ENCODE measurements at regions not wholly inside any gene's neighbourhood (a gene's known extent, or its start where the extent isn't known, plus 50 kb on each side); places are given as distances from the start of the nearest gene placed in this dataset.
"Not testable (repeated sequence)": the region's sequence is repeated elsewhere in the genome, so short reads cannot be mapped to it uniquely, and the experiment has no call there.

DNA sequence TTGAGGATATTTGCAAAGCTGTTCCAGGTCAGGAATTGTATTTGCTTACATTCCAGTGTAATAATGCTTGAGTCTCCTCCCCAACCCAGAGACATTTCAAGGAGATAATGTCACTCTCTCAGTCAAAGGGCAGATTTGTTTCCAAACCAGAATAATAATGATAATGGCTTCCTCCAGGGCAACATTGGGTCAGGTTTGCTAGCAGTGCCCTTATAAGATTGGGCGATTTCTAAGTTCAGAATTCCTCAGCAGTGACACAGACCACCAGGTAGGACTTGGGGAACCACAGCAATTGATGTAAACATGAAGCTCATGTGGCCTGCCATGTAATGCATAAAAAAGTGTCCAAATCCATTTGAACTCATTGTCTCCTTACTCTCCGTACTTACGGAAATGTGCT, 125.2 kb downstream of the BMP15 start:
- no peaks in the 10 kb centered on the region for H3K4me1 ChIP-seq (ENCODE audit: control insufficient read depth in 2 of 2, insufficient read depth in 2 of 2, low read length in 2 of 2)
- H3K4me3 Mint-ChIP-seq, result no peak overlapping the region
- POLR2A ChIA-PET, result no interaction called here

DNA sequence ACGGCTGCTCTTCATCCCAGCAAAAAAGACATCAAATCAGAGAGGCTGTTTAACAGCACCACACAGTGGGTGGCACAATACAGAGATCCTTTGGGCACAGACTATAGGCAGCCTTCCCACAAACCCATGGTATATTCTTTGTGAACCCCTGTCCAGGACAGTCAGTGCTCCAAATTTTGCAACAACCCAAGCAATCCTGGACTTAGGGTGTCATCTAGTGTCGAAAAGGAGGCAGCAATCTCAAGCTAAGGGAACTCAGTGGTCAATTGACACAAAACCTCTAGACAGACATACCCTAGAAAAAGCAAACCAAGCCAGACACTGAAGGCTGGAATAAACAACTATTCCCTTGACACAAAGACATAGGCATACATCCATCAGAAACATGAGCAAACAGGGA, 137.4 kb downstream of the BMP15 start:
- intact Hi-C loops (cut with micrococcal nuclease), result no loop called here
- peaks cover 4 to 10% (median 6%) of the 10 kb centered on the region in 5 donors for H3K27me3 Mint-ChIP-seq
- POLR2A ChIA-PET, result no interaction called here

More for the DNA sequence above, 125.2 kb downstream of the BMP15 start:
- CTCF ChIA-PET, result no interaction called here
- Mint-ChIP-seq H3K27ac (no peak overlapping the region), H3K9me3 (peaks cover 0 to 4% (median 0%) of the 10 kb centered on the region in 11 donors), H3K36me3 (no peaks in the 10 kb centered on the region), H3K27me3 (peaks cover 0 to 5% (median 0%) of the 10 kb centered on the region in 5 donors), H3K4me1 (no peaks in the 10 kb centered on the region)
- no peak for DNase-seq
- H3K9me3 ChIP-seq (ENCODE audit: control insufficient read depth in 2 of 3, low read length in 3 of 3), result no peaks in the 10 kb centered on the region
- H3K36me3 ChIP-seq (ENCODE audit: control insufficient read depth in 2 of 3, insufficient read depth in 3 of 3, low read length in 3 of 3), result no peaks in the 10 kb centered on the region
- H3K27me3 ChIP-seq (ENCODE audit: control insufficient read depth in 2 of 2, insufficient read depth in 2 of 2, low read length in 2 of 2), result no peaks in the 10 kb centered on the region
- H3K27ac ChIP-seq (ENCODE audit: low read depth, low read length), result no peak overlapping the region
- no peak overlapping the region for H3K4me3 ChIP-seq (ENCODE audit: low read length)
- intact Hi-C loops (cut with micrococcal nuclease), result no loop called here
- no peak for ATAC-seq

GRCh38 chrX:51053741-51054140, 143.2 kb downstream of the BMP15 start:
- H3K4me3 Mint-ChIP-seq, result no peak overlapping the region
- Histone ChIP-seq H3K9me3 (ENCODE audit: control insufficient read depth in 2 of 3, low read length in 3 of 3) (no peaks in the 10 kb centered on the region), H3K4me1 (ENCODE audit: control insufficient read depth in 2 of 2, insufficient read depth in 2 of 2, low read length in 2 of 2) (no peaks in the 10 kb centered on the region), H3K27ac (ENCODE audit: low read depth, low read length) (no peak overlapping the region), H3K27me3 (ENCODE audit: control insufficient read depth in 2 of 2, insufficient read depth in 2 of 2, low read length in 2 of 2) (no peaks in the 10 kb centered on the region), H3K4me3 (ENCODE audit: low read length) (no peak overlapping the region), H3K36me3 (ENCODE audit: control insufficient read depth in 2 of 3, insufficient read depth in 3 of 3, low read length in 3 of 3) (no peaks in the 10 kb centered on the region)
- H3K27ac Mint-ChIP-seq, result no peak overlapping the region
- no peak for DNase-seq
- ATAC-seq, result no peak
- ChIA-PET POLR2A (no interaction called here), CTCF (no interaction called here)
- intact Hi-C loops (cut with micrococcal nuclease), result no loop called here
- H3K4me1 Mint-ChIP-seq, result peaks cover 0 to 1% (median 0%) of the 10 kb centered on the region in 7 donors
- peaks cover 0 to 2% (median 0%) of the 10 kb centered on the region in 11 donors for H3K9me3 Mint-ChIP-seq
- no peaks in the 10 kb centered on the region for H3K36me3 Mint-ChIP-seq
- peaks cover 0 to 4% (median 0%) of the 10 kb centered on the region in 5 donors for H3K27me3 Mint-ChIP-seq

More for the DNA sequence above, 137.4 kb downstream of the BMP15 start:
- no peak overlapping the region for H3K4me3 Mint-ChIP-seq
- Histone ChIP-seq H3K4me3 (ENCODE audit: low read length) (no peak overlapping the region), H3K27ac (ENCODE audit: low read depth, low read length) (no peak overlapping the region), H3K36me3 (ENCODE audit: control insufficient read depth in 2 of 3, insufficient read depth in 3 of 3, low read length in 3 of 3) (no peaks in the 10 kb centered on the region), H3K9me3 (ENCODE audit: control insufficient read depth in 2 of 3, low read length in 3 of 3) (no peaks in the 10 kb centered on the region), H3K27me3 (ENCODE audit: control insufficient read depth in 2 of 2, insufficient read depth in 2 of 2, low read length in 2 of 2) (no peaks in the 10 kb centered on the region), H3K4me1 (ENCODE audit: control insufficient read depth in 2 of 2, insufficient read depth in 2 of 2, low read length in 2 of 2) (no peaks in the 10 kb centered on the region)
- DNase-seq (no peak), ATAC-seq (no peak)
- CTCF ChIA-PET, result no interaction called here
- peaks cover 0 to 1% (median 0%) of the 10 kb centered on the region in 7 donors for H3K4me1 Mint-ChIP-seq
- no peaks in the 10 kb centered on the region for H3K36me3 Mint-ChIP-seq
- H3K27ac Mint-ChIP-seq, result no peak overlapping the region
- H3K9me3 Mint-ChIP-seq, result peaks cover 0 to 2% (median 0%) of the 10 kb centered on the region in 11 donors

DNA sequence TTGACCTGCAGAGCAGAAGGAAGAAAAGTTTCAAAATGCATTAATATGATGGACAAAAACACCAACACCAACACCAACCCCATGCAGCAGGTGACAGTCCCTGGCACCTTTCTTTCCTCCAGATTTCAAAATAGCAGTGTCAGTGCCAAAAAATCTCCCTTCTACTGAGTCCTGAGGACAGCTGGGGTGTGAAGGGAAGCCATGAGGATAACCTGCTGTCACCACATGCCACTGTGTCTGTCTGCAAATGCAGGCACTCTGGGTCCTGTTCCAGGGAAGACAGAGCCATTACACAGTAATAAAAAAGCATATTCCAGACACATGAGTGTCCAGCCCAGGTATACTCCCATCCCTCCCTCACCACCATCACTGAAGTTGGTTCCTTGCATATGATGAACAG, 187.5 kb downstream of the BMP15 start:
- Histone ChIP-seq H3K27ac (ENCODE audit: low read depth, low read length) (no peak overlapping the region), H3K4me3 (ENCODE audit: low read length) (no peak overlapping the region), H3K27me3 (ENCODE audit: control insufficient read depth in 2 of 2, insufficient read depth in 2 of 2, low read length in 2 of 2) (no peaks in the 10 kb centered on the region), H3K9me3 (ENCODE audit: control insufficient read depth in 2 of 3, low read length in 3 of 3) (no peaks in the 10 kb centered on the region), H3K4me1 (ENCODE audit: control insufficient read depth in 2 of 2, insufficient read depth in 2 of 2, low read length in 2 of 2) (no peaks in the 10 kb centered on the region), H3K36me3 (ENCODE audit: control insufficient read depth in 2 of 3, insufficient read depth in 3 of 3, low read length in 3 of 3) (no peaks in the 10 kb centered on the region)
- H3K27ac Mint-ChIP-seq, result no peak overlapping the region
- POLR2A ChIA-PET, result no interaction called here
- H3K4me1 Mint-ChIP-seq, result no peaks in the 10 kb centered on the region
- CTCF ChIA-PET, result no interaction called here
- DNase-seq (no peak), ATAC-seq (no peak)
- H3K27me3 Mint-ChIP-seq, result peaks cover 0 to 7% (median 0%) of the 10 kb centered on the region in 5 donors
- no peaks in the 10 kb centered on the region for H3K36me3 Mint-ChIP-seq
- no peaks in the 10 kb centered on the region for H3K9me3 Mint-ChIP-seq
- H3K4me3 Mint-ChIP-seq, result no peak overlapping the region
- intact Hi-C loops (cut with micrococcal nuclease), result no loop called here

GRCh38 chrX:51119058-51119926, 208.8 kb downstream of the BMP15 start:
- intact Hi-C loops (cut with micrococcal nuclease); H3K4me1 ChIP-seq (ENCODE audit: control insufficient read depth in 2 of 2, insufficient read depth in 2 of 2, low read length in 2 of 2); H3K4me1 Mint-ChIP-seq; H3K9me3 ChIP-seq (ENCODE audit: control insufficient read depth in 2 of 3, low read length in 3 of 3); H3K27ac Mint-ChIP-seq; POLR2A ChIA-PET; DNase-seq; H3K36me3 Mint-ChIP-seq; ATAC-seq; H3K27me3 ChIP-seq (ENCODE audit: control insufficient read depth in 2 of 2, insufficient read depth in 2 of 2, low read length in 2 of 2); H3K27ac ChIP-seq (ENCODE audit: low read depth, low read length); H3K4me3 ChIP-seq (ENCODE audit: low read length); H3K4me3 Mint-ChIP-seq; CTCF ChIA-PET; H3K27me3 Mint-ChIP-seq; H3K36me3 ChIP-seq (ENCODE audit: control insufficient read depth in 2 of 3, insufficient read depth in 3 of 3, low read length in 3 of 3): not testable (repeated sequence)
- H3K9me3 Mint-ChIP-seq, result peaks cover 0 to 31% (median 8%) of the 10 kb centered on the region in 11 donors

DNA sequence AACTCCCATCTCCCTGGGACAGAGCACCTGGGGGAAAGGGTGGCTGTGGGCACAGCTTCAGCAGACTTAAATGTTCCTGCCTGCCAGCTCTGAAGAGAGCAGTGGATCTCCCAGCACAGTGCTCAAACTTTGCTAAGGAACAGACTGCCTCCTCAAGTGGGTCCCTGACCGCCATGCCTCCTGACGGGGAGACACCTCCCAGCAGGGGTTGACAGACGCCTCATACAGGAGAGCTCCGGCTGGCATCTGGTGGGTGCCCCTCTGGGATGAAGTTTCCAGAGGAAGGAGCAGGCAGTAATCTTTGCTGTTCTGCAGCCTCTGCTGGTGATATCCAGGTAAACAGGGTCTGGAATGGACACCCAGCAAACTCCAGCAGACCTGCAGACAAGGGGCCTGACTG, 206.9 kb upstream of the NUDT10 start:
- peaks cover 0 to 12% (median 8%) of the 10 kb centered on the region in 5 donors for H3K27me3 Mint-ChIP-seq
- ATAC-seq; H3K27me3 ChIP-seq (ENCODE audit: control insufficient read depth in 2 of 2, insufficient read depth in 2 of 2, low read length in 2 of 2); H3K36me3 Mint-ChIP-seq; H3K27ac Mint-ChIP-seq; intact Hi-C loops (cut with micrococcal nuclease); H3K36me3 ChIP-seq (ENCODE audit: control insufficient read depth in 2 of 3, insufficient read depth in 3 of 3, low read length in 3 of 3); H3K4me1 ChIP-seq (ENCODE audit: control insufficient read depth in 2 of 2, insufficient read depth in 2 of 2, low read length in 2 of 2); H3K9me3 ChIP-seq (ENCODE audit: control insufficient read depth in 2 of 3, low read length in 3 of 3); H3K4me1 Mint-ChIP-seq; DNase-seq; CTCF ChIA-PET; POLR2A ChIA-PET; H3K27ac ChIP-seq (ENCODE audit: low read depth, low read length); H3K4me3 ChIP-seq (ENCODE audit: low read length); H3K4me3 Mint-ChIP-seq: not testable (repeated sequence)
- H3K9me3 Mint-ChIP-seq, result peaks cover 0 to 20% (median 3%) of the 10 kb centered on the region in 11 donors
